ENCODE measurements at regions not wholly inside any gene's neighbourhood (a gene's known extent, or its start where the extent isn't known, plus 50 kb on each side); places are given as distances from the start of the nearest gene placed in this dataset.

DNA sequence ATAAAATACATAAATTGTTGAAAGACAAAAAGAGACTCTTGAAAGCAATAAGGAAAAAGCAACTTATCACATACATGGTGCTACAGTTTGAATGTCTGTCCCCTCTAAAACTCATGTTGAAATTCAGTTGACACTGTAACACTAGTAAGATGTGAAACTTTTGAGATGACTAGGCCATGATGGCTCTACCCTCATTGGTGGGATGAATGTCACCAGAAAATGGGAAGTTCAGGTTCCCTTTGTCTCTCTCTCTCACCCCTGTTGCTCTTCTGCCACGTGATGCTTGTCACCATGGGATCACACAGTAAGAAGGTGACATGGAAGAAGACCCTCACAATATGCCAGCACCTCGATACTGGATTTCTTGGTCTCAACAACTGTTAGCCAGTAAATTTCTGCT lies 50.3 kb upstream of the SPTLC1 start:
- no peak for TF ChIP-seq POLR2A (IDR thresholded peaks at IDR 0.05)
- TF ChIP-seq, protein P1, sequence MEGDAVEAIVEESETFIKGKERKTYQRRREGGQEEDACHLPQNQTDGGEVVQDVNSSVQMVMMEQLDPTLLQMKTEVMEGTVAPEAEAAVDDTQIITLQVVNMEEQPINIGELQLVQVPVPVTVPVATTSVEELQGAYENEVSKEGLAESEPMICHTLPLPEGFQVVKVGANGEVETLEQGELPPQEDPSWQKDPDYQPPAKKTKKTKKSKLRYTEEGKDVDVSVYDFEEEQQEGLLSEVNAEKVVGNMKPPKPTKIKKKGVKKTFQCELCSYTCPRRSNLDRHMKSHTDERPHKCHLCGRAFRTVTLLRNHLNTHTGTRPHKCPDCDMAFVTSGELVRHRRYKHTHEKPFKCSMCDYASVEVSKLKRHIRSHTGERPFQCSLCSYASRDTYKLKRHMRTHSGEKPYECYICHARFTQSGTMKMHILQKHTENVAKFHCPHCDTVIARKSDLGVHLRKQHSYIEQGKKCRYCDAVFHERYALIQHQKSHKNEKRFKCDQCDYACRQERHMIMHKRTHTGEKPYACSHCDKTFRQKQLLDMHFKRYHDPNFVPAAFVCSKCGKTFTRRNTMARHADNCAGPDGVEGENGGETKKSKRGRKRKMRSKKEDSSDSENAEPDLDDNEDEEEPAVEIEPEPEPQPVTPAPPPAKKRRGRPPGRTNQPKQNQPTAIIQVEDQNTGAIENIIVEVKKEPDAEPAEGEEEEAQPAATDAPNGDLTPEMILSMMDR (IDR thresholded peaks at IDR 0.05): no peak
- H3K4me1 ChIP-seq: no peaks in the 10 kb centered on the region
- peaks cover 0 to 18% (median 0%) of the 10 kb centered on the region in 12 donors for H3K9me3 ChIP-seq
- no peaks in the 10 kb centered on the region for H3K36me3 ChIP-seq
- WGBS, 4 donors: 48 to 63% (median 62%) methylated on average over 2 of the region's 2 CpGs
- ATAC-seq (no peak), DNase-seq (no peak)
- H3K4me3 ChIP-seq: no peak overlapping the region
- intact Hi-C loops (cut with DNase I): no loop called here
- no peak overlapping the region for H3K27ac ChIP-seq
- H3K27me3 ChIP-seq: peaks cover 0 to 3% (median 0%) of the 10 kb centered on the region in 9 donors

All from heart left ventricle (tissue), 16 donors.